OCI-LY1 (cell line): ENCODE measurements at regions not wholly inside any gene's neighbourhood (a gene's known extent, or its start where the extent isn't known, plus 50 kb on each side); places are given as distances from the start of the nearest gene placed in this dataset.

Experiments used
- H2AFZ ChIP-seq: fragments of 200-600 bp; sonication (generic), shearing (Covaris generic); 2 replicates; pipeline ENCODE4 v1.6.0; 2014; ENCODE audit warnings: antibody characterized with exemption, mild to moderate bottlenecking, low read length
- H3F3A ChIP-seq: fragments of 200-600 bp; sonication (generic), shearing (Covaris generic); 2 replicates; pipeline ENCODE4 v1.6.0; 2014; ENCODE audit warnings: mild to moderate bottlenecking, antibody characterized with exemption, low read length, moderate library complexity; ENCODE audit not compliant: insufficient read depth
- H3K27ac ChIP-seq: fragments of 200-600 bp; sonication (generic); 2 replicates; pipeline ENCODE4 v1.5.1; 2014; ENCODE audit warnings: low read length, mixed run types, mild to moderate bottlenecking, low read depth; ENCODE audit not compliant: poor library complexity, severe bottlenecking
- H3K27me3 ChIP-seq: fragments of 200-600 bp; sonication (generic); 2 replicates; pipeline ENCODE4 v1.6.0; 2014; ENCODE audit warnings: antibody characterized with exemption, mild to moderate bottlenecking, low read length, moderate library complexity; ENCODE audit not compliant: insufficient read depth
- H3K36me3 ChIP-seq: fragments of 200-600 bp; sonication (generic); 2 replicates; pipeline ENCODE4 v1.6.1; 2014; ENCODE audit warnings: mild to moderate bottlenecking, antibody characterized with exemption, low read length, moderate library complexity, mixed read lengths; ENCODE audit not compliant: insufficient read depth
- H3K4me1 ChIP-seq: fragments of 200-600 bp; sonication (generic); 2 replicates; pipeline ENCODE4 v1.5.1; 2014; ENCODE audit warnings: mild to moderate bottlenecking, low read length, moderate library complexity; ENCODE audit not compliant: insufficient read depth, severe bottlenecking
- H3K4me2 ChIP-seq: fragments of 200-600 bp; sonication (generic), shearing (Covaris generic); 2 replicates; pipeline ENCODE4 v1.6.1; 2014; ENCODE audit warnings: low read length
- H3K4me3 ChIP-seq: fragments of 200-600 bp; sonication (generic); 2 replicates; pipeline ENCODE4 v1.5.1; 2014; ENCODE audit warnings: low read length, low read depth, mild to moderate bottlenecking, mixed read lengths; ENCODE audit not compliant: poor library complexity, severe bottlenecking
- H3K79me2 ChIP-seq: fragments of 200-600 bp; shearing (Covaris generic); 2 replicates; pipeline ENCODE4 v1.6.1; 2016; ENCODE audit warnings: mixed run types, low read length, mixed read lengths; ENCODE audit not compliant: insufficient read depth
- H3K9ac ChIP-seq: fragments of 200-600 bp; sonication (generic), shearing (Covaris generic); 2 replicates; pipeline ENCODE4 v1.6.1; 2014; ENCODE audit warnings: mild to moderate bottlenecking, low read length, mixed read lengths
- H3K9me2 ChIP-seq: fragments of 200-600 bp; sonication (generic), shearing (Covaris generic); 2 replicates; pipeline ENCODE4 v1.6.1; 2014; ENCODE audit warnings: low read depth, mild to moderate bottlenecking, low read length, mixed read lengths
- H3K9me3 ChIP-seq: fragments of 200-600 bp; shearing (Covaris generic); 2 replicates; pipeline ENCODE4 v1.6.1; 2014; ENCODE audit warnings: low read length, mixed read lengths
- H4K20me1 ChIP-seq: fragments of 200-600 bp; sonication (generic), shearing (Covaris generic); 2 replicates; pipeline ENCODE4 v1.6.0; 2016; ENCODE audit warnings: mild to moderate bottlenecking, low read length; ENCODE audit not compliant: insufficient read depth
- EZH2 ChIP-seq: fragments of 200-600 bp; sonication (generic), shearing (Covaris generic); IDR thresholded peaks from 2 replicates; pipeline ENCODE4 v1.8.0; 2017; ENCODE audit warnings: borderline replicate concordance, mixed run types, mild to moderate bottlenecking, antibody characterized with exemption, low read length, moderate library complexity, mixed read lengths
- TF ChIP-seq, protein P1 (sequence below): fragments of 200-600 bp; sonication (generic), shearing (Covaris generic); IDR thresholded peaks from 2 replicates; pipeline ENCODE4 v1.5.1; 2017; ENCODE audit warnings: mild to moderate bottlenecking, antibody characterized with exemption, low read length, moderate library complexity, mixed read lengths

DNA sequence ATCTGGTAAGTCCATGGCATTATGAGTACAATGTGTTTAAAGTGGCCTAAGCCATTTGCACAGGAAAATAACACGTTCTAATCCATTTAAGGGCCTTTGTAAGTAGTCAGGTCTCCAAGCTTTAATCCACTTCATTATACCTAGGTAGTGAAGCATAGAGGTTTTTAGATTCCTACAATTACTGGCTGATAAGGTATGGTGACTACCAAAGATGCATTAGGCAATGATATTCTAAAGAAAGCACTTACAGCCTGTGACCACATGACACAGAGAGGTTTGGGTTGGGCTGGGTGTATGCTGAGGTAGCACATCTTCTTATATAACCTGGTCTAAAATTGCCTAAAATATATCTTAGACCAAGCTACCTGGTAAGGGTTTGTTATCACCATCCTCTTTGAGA, 504.4 kb downstream of the TFAP2B start:
- Histone ChIP-seq H3K27ac (no peak overlapping the region), H3K79me2 (no peaks in the 10 kb centered on the region), H3K4me1 (no peaks in the 10 kb centered on the region), H3K36me3 (no peaks in the 10 kb centered on the region), H3K4me2 (no peak overlapping the region), H4K20me1 (no peaks in the 10 kb centered on the region), H3K4me3 (no peak overlapping the region), H3K9me2 (no peaks in the 10 kb centered on the region), H3K9me3 (no peaks in the 10 kb centered on the region), H3K9ac (no peak overlapping the region), H3K27me3 (no peaks in the 10 kb centered on the region), H2AFZ (no peak overlapping the region), H3F3A (no peaks in the 10 kb centered on the region)
- TF ChIP-seq, protein P1, sequence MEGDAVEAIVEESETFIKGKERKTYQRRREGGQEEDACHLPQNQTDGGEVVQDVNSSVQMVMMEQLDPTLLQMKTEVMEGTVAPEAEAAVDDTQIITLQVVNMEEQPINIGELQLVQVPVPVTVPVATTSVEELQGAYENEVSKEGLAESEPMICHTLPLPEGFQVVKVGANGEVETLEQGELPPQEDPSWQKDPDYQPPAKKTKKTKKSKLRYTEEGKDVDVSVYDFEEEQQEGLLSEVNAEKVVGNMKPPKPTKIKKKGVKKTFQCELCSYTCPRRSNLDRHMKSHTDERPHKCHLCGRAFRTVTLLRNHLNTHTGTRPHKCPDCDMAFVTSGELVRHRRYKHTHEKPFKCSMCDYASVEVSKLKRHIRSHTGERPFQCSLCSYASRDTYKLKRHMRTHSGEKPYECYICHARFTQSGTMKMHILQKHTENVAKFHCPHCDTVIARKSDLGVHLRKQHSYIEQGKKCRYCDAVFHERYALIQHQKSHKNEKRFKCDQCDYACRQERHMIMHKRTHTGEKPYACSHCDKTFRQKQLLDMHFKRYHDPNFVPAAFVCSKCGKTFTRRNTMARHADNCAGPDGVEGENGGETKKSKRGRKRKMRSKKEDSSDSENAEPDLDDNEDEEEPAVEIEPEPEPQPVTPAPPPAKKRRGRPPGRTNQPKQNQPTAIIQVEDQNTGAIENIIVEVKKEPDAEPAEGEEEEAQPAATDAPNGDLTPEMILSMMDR: no peak

DNA sequence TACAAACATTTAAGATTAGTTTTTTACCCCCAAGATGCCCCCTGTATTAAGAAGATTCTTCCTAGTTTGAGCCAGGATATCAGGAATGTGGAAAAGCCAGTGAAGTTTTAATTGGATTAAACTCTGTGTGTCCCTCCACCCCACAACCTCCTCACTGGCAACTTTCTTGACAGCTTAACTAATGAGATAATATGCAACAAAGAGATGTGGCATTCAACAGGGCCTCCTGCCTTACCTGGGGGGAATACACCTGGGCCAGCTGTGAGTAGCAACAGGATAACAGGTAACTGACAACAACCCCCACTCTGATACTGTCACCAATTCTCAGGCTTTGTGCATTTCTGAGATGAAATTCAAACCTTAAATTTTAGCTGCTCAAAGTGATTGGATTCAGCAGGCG, 512.3 kb downstream of the TFAP2B start:
- H3K9me3 ChIP-seq: no peaks in the 10 kb centered on the region
- H3K4me2 ChIP-seq: no peak overlapping the region
- H3K27me3 ChIP-seq: no peaks in the 10 kb centered on the region
- H3K4me3 ChIP-seq: no peak overlapping the region
- no peak overlapping the region for H2AFZ ChIP-seq
- no peaks in the 10 kb centered on the region for H3K36me3 ChIP-seq
- H3F3A ChIP-seq: no peaks in the 10 kb centered on the region
- H3K4me1 ChIP-seq: no peaks in the 10 kb centered on the region
- H3K9ac ChIP-seq: no peak overlapping the region
- H3K27ac ChIP-seq: no peak overlapping the region
- no peaks in the 10 kb centered on the region for H3K79me2 ChIP-seq
- no peaks in the 10 kb centered on the region for H4K20me1 ChIP-seq
- no peaks in the 10 kb centered on the region for H3K9me2 ChIP-seq
- TF ChIP-seq, protein P1: no peak
- no peak for TF ChIP-seq EZH2

DNA sequence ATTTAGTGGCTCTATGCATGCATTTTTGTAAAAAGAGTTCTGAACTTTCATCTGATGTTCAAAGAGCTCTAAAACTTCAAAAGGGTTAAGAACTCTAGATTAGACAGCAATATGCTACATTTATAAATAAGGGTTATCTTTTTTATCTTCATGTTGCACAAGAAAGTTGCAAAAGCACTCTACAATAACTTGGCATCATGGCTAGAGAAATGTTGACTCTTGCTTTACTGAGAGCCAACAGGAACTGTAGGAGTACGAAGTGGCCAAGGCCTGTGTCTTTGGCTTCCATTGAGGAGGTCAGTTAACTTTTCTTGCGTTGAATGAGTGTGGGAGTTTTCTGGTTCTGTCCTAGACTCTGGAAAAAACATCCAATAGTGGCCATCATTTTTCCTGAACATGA, 516.9 kb downstream of the TFAP2B start:
- H3F3A ChIP-seq: no peaks in the 10 kb centered on the region
- H3K4me1 ChIP-seq: no peaks in the 10 kb centered on the region
- H2AFZ ChIP-seq: no peak overlapping the region
- no peak overlapping the region for H3K9ac ChIP-seq
- H3K27ac ChIP-seq: no peak overlapping the region
- H3K36me3 ChIP-seq: no peaks in the 10 kb centered on the region
- H3K4me2 ChIP-seq: no peak overlapping the region
- TF ChIP-seq EZH2: no peak
- TF ChIP-seq, protein P1: no peak
- H3K79me2 ChIP-seq: no peaks in the 10 kb centered on the region
- no peaks in the 10 kb centered on the region for H3K27me3 ChIP-seq
- no peak overlapping the region for H3K4me3 ChIP-seq
- no peaks in the 10 kb centered on the region for H3K9me2 ChIP-seq
- H3K9me3 ChIP-seq: no peaks in the 10 kb centered on the region
- H4K20me1 ChIP-seq: no peaks in the 10 kb centered on the region
